Parathyroid adenoma (tissue), 2 donors: ENCODE measurements at regions not wholly inside any gene's neighbourhood (a gene's known extent, or its start where the extent isn't known, plus 50 kb on each side); places are given as distances from the start of the nearest gene placed in this dataset.
"Not testable (repeated sequence)": the region's sequence is repeated elsewhere in the genome, so short reads cannot be mapped to it uniquely, and the experiment has no call there.

Experiments
- H2AFZ ChIP-seq: fragments of 300-600 bp; sonication (generic); one replicate; pipeline ENCODE4 v1.7.0; 2017; ENCODE audit warnings: antibody characterized with exemption, mild to moderate bottlenecking
- H3K27ac ChIP-seq: fragments of 300-600 bp; sonication (generic); one replicate; pipeline ENCODE4 v1.7.0; 2017
- H3K27me3 ChIP-seq: fragments of 300-600 bp; sonication (generic); one replicate; pipeline ENCODE4 v1.7.0; 2017; ENCODE audit warnings: low read length; ENCODE audit not compliant: control insufficient read depth, insufficient read depth
- H3K36me3 ChIP-seq: fragments of 300-600 bp; sonication (generic); one replicate; pipeline ENCODE4 v1.7.0; 2017; ENCODE audit warnings: low read length; ENCODE audit not compliant: control insufficient read depth, insufficient read depth
- H3K4me1 ChIP-seq: fragments of 300-600 bp; sonication (generic); one replicate; pipeline ENCODE4 v1.7.0; 2017; ENCODE audit warnings: control low read depth
- H3K4me2 ChIP-seq: fragments of 300-600 bp; sonication (generic); one replicate; pipeline ENCODE4 v1.7.0; 2017; ENCODE audit warnings: low read length
- H3K4me3 ChIP-seq: fragments of 300-600 bp; sonication (generic); one replicate; pipeline ENCODE4 v1.7.0; 2017; ENCODE audit warnings: low read depth, low read length
- H3K79me2 ChIP-seq: fragments of 300-600 bp; sonication (generic); one replicate; pipeline ENCODE4 v1.7.0; 2017; ENCODE audit warnings: control low read depth
- H3K9ac ChIP-seq: fragments of 300-600 bp; sonication (generic); one replicate; pipeline ENCODE4 v1.7.0; 2017; ENCODE audit warnings: mild to moderate bottlenecking
- H3K9me3 ChIP-seq: fragments of 300-600 bp; sonication (generic); one replicate; pipeline ENCODE4 v1.7.0; 2017; ENCODE audit warnings: low read length; ENCODE audit not compliant: control insufficient read depth
- TF ChIP-seq, protein P1 (sequence below): fragments of 300-600 bp; sonication (generic); IDR thresholded peaks from one replicate; pipeline ENCODE4 v1.7.0; 2017; ENCODE audit warnings: antibody characterized with exemption, mild to moderate bottlenecking
- donor health status: primary hyperparathyroidism.

DNA sequence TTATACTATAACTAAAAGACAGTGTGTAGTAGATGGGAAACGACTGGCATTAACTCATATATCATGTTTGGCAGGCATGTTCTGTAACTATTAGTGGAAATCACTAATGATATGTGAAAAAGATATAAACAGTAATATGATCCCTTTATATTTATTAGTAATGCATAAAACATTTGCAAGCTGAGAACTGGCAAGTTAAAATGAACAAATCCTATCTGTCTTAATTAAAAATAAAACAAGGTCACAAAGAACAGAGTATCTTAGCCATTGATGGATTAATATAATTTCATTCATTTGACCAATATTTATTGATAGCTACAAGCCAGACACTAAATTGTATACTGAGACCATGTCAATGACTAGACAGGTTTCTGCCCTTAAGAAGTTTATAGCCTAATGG lies 154.5 kb downstream of the CRPPA start:
- no peak overlapping the region for H3K4me2 ChIP-seq
- no peaks in the 10 kb centered on the region for H3K27me3 ChIP-seq
- H3K9me3 ChIP-seq = no peaks in the 10 kb centered on the region
- H2AFZ ChIP-seq = no peak overlapping the region
- H3K36me3 ChIP-seq = no peaks in the 10 kb centered on the region
- H3K4me3 ChIP-seq = no peak overlapping the region
- H3K4me1 ChIP-seq = no peaks in the 10 kb centered on the region
- H3K9ac ChIP-seq = no peak overlapping the region
- TF ChIP-seq, protein P1, sequence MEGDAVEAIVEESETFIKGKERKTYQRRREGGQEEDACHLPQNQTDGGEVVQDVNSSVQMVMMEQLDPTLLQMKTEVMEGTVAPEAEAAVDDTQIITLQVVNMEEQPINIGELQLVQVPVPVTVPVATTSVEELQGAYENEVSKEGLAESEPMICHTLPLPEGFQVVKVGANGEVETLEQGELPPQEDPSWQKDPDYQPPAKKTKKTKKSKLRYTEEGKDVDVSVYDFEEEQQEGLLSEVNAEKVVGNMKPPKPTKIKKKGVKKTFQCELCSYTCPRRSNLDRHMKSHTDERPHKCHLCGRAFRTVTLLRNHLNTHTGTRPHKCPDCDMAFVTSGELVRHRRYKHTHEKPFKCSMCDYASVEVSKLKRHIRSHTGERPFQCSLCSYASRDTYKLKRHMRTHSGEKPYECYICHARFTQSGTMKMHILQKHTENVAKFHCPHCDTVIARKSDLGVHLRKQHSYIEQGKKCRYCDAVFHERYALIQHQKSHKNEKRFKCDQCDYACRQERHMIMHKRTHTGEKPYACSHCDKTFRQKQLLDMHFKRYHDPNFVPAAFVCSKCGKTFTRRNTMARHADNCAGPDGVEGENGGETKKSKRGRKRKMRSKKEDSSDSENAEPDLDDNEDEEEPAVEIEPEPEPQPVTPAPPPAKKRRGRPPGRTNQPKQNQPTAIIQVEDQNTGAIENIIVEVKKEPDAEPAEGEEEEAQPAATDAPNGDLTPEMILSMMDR = no peak
- H3K27ac ChIP-seq = no peak overlapping the region
- H3K79me2 ChIP-seq = no peaks in the 10 kb centered on the region

DNA sequence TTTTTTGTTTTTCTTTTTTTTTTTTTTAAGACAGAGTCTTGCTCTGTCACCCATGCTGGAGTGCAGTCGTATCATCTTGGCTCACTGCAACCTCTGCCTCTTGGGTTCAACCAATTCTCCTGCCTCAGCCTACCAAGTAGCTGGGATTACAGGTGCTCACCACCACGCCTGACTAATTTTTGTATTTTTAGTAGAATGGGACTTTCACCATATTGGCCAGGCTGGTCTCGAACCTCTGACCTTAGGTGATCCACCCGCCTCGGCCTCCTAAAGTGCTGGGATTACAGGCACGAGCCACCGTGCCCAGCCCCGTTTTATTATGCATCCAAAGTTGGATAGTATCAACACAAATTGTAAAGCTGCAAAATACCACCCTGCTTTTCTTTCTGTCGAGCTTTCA lies 154.9 kb downstream of the CRPPA start:
- H3K9ac ChIP-seq, H3K79me2 ChIP-seq, H3K36me3 ChIP-seq, H3K27ac ChIP-seq, H3K4me2 ChIP-seq, H3K4me3 ChIP-seq, H3K27me3 ChIP-seq, H2AFZ ChIP-seq, H3K4me1 ChIP-seq, H3K9me3 ChIP-seq: not testable (repeated sequence)

DNA sequence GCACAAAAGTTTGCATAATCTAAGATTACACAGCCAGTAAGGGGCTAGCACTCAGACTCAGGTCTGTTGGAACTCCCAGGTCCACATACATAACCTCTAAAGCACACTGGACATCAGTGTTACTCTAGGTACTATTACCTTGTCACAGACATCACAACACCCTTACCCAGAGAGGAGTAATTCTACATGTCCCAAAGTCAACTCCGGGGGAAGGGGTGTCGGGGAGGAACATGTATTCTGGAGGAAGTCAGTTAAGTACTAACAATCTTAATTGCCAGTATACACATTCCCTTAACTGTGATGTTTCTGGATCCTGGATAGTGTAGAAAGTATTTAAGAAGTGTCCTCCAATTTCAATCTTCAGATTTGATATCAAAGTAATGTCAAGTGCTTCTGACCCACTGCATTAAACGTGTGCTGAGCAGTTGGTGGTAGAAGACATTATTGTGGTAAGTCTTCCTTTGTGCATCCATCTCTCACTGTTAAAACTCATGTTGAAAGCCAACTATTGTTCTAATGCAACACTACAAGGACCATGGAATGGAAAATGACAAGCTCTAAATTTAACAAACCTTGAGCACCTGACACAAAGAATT lies 155.4 kb downstream of the CRPPA start:
- Histone ChIP-seq H3K27me3 (no peaks in the 10 kb centered on the region), H3K4me1 (no peaks in the 10 kb centered on the region), H3K4me3 (no peak overlapping the region), H3K27ac (no peak overlapping the region), H3K36me3 (no peaks in the 10 kb centered on the region), H3K9me3 (no peaks in the 10 kb centered on the region), H3K79me2 (no peaks in the 10 kb centered on the region), H2AFZ (no peak overlapping the region), H3K9ac (no peak overlapping the region), H3K4me2 (no peak overlapping the region)
- TF ChIP-seq, protein P1 = no peak

DNA sequence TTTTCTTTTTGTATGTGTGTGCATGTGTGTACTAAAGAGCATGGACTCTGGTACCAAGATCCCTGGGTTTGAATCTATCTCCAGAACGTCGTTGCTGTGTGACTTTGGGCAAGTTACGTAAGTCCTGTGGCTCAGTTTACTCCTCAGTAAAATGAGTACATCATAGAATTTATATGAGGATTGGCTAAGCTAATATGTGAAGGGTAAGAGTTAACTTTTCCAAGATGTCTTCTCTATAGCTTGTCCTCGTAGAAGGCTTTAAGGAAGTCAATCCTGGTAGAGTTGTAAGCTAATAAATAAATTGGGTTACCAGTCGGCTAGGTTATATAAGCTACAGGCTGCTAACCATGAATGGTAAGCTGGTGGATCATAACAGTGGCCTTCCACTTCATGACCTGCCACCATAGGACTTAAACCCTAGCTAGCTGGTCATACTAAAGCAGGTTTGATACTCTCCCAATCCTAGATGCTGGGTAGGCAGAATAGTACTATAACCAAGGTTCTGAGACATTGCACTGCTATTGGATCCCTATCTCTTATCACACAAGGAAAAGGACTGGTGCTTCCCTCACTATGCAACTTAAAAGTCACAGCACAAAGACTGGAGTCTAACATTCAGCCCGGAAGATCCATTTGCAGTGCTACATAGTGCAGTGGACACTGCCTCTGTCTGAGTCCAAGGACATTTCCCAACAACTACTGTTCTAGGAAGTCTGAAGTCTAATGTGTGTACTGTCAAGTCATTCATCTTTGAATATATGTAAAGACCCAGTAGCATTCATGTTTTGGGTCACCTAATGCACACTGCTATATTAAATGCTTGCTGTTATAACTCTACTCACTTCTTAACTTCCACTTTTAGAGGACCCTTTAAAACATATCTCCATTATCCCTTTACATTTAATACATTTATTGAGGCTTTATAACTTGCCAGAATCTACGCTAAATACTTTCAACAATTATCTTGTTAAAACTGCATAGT lies 156.2 kb downstream of the CRPPA start:
- no peak overlapping the region for H3K9ac ChIP-seq
- H3K9me3 ChIP-seq = no peaks in the 10 kb centered on the region
- TF ChIP-seq, protein P1 = no peak
- no peak overlapping the region for H3K4me2 ChIP-seq
- H3K4me3 ChIP-seq = no peak overlapping the region
- H3K36me3 ChIP-seq = no peaks in the 10 kb centered on the region
- H3K79me2 ChIP-seq = no peaks in the 10 kb centered on the region
- no peaks in the 10 kb centered on the region for H3K4me1 ChIP-seq
- H3K27ac ChIP-seq = no peak overlapping the region
- no peaks in the 10 kb centered on the region for H3K27me3 ChIP-seq
- H2AFZ ChIP-seq = no peak overlapping the region

DNA sequence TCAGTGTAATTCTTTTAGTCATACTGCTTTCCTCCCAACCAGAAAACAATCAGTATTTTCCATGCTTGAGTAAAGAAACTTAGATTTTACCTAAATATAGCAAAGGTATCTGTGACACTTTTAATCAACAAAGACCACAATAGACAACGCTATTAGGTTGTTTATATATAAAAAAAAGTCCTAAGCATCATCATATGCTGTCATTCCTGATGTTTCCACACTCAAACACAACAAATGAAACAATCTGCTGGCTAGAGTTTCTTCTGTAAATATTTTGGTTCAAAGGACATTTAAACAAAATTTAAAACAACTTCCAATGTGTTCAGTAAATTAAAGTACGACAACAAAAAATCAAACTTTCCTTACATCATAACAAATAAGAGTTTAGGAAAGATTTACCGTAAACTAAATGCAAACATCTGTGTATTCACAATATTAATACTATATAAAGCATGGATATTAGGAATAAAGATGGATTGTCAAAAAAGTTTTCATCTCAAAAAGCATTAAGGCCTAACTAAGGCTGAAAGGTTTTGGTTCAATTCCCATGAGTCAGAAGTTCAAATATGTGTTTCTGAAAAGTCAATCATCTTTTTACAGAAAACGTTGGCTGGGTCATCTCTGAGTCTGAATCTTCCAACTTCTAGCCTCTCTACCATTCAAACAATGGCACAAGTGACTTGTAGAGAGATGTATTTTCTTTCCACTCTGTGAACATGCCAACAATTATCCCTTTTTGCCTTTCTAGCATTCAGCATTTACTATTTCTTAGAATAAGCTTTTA lies 157.1 kb downstream of the CRPPA start:
- TF ChIP-seq, protein P1 = no peak
- Histone ChIP-seq H3K9me3 (no peaks in the 10 kb centered on the region), H3K79me2 (no peaks in the 10 kb centered on the region), H3K27me3 (no peaks in the 10 kb centered on the region), H3K4me2 (no peak overlapping the region), H3K27ac (no peak overlapping the region), H3K9ac (no peak overlapping the region), H3K4me3 (no peak overlapping the region), H3K4me1 (no peaks in the 10 kb centered on the region), H3K36me3 (no peaks in the 10 kb centered on the region), H2AFZ (no peak overlapping the region)

DNA sequence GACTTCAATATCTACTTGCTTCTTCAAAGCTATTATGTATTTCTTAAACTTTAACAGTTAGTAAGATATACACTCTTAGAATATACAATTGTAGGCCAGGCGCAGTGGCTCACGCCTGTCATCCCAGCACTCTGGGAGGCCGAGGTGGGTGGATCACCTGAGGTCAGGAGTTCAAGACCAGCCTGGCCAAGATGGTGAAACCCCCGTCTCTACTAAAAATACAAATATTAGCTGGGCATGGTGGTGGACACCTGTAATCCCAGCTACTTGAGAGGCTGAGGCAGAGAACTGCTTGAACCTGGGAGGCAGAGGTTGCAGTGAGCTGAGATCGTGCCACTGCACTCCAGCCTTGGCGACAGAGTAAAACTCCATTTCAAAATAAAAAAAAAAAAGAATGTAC lies 158.0 kb downstream of the CRPPA start:
- H3K9ac ChIP-seq, H3K9me3 ChIP-seq, H2AFZ ChIP-seq: not testable (repeated sequence)

More for the DNA sequence above, 158.0 kb downstream of the CRPPA start:
- not testable (repeated sequence) for H3K27ac ChIP-seq, H3K79me2 ChIP-seq, H3K4me1 ChIP-seq, H3K36me3 ChIP-seq, H3K27me3 ChIP-seq, H3K4me2 ChIP-seq, H3K4me3 ChIP-seq
